GM18907 (cell line): ENCODE measurements at regions not wholly inside any gene's neighbourhood (a gene's known extent, or its start where the extent isn't known, plus 50 kb on each side); places are given as distances from the start of the nearest gene placed in this dataset.
"Not testable (repeated sequence)": the region's sequence is repeated elsewhere in the genome, so short reads cannot be mapped to it uniquely, and the experiment has no call there.

Experiments
- ATAC-seq: cut with Tn5 transposase; IDR thresholded peaks from one replicate; pipeline ENCODE4 v1.9.1; 2021; ENCODE audit warnings: mild to moderate bottlenecking, moderate library complexity; ENCODE audit not compliant: unreplicated experiment

DNA sequence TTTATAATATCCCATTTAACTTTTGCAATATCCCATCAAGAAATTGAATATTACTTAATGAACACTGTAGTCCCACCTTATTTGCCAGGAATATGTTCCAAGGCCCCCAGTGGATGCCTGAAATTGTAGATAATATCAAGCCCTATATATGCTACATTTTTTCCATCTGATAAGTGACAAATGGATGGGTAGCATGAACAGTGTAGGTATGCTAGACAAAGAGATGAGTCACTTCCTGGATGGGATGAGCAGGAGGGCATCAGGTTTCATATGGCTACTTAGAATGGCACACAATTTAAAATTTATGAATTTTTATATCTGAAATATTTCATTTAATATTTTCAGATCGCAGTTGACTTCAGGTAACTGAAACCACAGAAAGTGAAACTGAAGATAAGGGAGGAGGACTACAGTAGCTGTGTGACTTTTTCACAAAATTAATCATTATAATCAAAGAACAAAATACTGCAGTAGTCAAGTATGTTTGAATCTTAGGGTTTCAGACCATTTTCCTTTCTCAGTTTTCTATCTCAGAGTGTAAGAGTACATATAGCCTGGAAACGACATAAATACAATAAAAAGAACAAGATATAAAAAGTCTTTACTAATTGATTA lies 636.4 kb upstream of the ARRDC3 start:
- no peak for ATAC-seq

DNA sequence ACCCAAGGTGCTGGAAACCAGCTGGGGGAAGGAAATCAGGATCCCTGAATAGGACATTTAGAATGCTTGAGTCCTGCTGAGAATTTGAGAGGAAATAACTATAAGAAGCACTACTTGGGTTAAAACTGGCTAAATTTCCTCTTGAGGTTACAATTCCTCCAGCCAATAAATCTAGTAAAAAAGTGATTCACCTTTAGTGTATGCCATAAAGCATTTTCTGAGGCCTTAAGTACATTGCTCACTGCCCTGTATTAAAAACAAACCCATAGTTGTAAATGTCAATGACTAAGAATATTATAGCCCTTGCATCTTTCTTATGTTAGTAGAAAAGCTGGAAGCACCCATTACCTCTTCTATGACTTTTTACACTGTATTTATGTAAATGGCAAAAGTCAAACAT lies 634.7 kb upstream of the ARRDC3 start:
- no peak for ATAC-seq

DNA sequence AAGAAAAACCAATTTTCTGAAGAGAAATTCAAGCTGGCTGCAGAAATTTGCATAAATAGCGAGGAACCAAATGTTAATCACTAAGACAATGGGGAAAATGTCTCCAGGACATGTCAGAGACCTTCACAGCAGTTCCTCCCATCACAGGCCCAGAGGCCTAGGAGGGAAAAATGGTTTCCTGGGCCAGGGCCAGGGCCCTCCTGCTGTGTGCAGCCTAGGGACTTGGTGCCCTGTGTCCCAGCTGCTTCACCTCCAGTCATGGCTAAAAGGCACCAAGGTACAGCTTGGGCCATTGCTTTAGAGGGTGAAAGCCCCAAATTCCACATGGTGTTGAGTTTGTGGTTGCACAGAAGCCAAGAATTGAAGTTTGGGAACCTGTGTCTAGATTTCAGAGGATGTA lies 628.7 kb upstream of the ARRDC3 start:
- not testable (repeated sequence) for ATAC-seq

DNA sequence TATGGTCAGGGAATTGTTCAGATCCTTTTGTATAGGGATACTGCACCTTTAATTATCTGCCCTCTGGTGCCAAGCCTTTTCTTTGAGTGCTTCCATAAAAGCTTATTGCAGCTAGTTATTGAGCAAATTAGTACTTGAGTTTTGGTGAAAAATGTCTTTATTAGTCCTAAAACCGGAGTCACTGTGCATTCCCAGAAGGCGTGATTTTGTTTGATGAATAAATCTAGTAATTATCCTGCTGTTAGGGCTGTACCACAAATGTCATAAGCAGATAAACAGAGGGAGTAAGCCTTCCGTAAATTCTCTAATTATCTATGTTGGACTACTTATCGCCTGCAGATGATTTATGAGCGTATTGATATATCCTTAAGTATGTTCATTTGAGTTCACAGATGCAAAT lies 620.7 kb upstream of the ARRDC3 start:
- ATAC-seq: no peak

DNA sequence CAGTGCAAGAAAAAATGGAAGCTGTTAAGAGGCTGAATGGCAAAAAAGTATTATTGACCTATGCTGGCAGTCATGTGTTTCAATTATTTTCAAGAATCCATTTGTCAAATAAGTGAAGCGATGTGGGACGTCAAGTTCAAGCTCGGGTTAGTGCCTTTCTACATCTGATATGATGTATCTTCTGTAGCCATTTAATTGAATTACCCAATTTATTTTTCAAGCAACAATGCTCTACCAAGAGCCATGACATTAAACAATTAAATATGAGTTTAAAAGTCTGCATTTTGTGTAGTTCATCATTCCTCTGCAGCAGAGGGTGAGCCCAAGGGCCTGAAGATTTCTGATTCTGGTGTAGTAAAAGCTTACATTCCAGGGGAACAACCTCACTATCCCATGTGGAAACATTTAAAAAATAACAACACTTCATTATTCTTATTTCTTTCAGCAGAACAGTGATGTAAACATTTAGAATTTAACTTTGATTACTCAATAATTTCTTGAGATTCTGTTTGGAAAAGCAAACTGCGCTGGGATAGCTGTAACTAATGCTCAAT lies 619.7 kb upstream of the ARRDC3 start:
- ATAC-seq: no peak

DNA sequence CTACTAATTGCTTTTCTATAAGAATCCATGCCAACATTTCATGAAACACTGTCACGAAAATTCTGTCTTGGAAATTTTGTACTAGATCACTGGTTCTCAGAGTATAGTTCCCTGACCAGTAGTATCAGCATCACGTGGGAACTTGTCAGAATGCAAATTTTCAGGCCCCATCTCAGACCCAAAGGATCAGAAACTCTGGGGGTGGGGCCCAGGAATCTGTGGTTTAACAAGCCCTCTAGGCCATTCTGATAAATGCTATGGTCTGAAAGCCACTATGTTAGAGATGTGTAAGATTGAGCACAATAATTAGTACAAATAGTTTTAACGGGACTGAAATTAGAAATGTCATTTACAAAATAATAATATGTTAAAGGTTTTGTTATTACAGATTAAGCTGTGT lies 615.7 kb upstream of the ARRDC3 start:
- ATAC-seq: no peak

DNA sequence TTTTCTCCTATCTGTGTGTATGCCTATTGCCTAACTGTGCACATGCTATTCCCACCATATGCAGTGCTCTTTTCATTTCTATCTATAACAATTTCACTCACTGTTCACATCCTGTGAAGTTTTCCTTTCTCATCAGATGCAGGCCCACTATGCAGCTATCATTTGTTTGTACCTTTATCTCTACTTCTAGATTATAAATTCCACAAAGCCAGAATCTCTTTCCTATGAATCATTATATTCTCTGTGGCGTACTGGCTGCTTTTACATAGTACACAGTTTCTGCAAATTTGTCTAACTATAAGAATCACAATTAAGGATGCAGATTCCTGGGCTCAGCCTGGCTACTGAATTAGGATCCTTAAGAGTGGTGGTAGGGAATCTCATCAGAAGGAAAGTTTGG lies 600.8 kb upstream of the ARRDC3 start:
- no peak for ATAC-seq

DNA sequence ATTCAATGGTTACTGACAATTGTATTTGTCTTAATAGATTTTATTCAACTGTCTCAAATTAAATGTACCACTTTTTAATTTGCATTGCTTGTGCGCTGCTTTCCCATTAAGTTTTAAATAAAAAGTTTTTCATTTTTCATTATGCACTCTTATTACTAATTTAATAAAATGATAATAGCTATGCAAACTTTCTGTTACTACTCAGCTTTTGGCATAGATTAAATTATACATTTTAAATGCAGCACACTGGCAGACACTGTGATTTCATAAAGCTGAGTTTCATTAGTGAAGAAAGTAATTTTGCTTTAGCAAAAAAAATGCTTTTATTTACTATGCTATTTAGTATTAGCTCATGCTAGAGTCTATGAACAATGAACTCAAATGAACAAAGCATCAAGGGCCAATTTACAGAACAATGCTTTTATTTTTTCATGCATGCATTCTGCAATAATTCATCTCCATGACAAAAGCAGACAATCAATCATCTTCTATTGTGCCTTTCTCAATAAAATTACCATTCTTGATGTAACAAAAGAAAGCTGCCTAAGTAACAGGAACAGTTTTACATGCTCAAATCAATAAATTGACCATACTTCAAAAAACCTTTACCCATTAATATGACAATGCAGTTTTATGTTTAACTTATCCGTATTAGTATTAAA lies 595.2 kb upstream of the ARRDC3 start:
- no peak for ATAC-seq

DNA sequence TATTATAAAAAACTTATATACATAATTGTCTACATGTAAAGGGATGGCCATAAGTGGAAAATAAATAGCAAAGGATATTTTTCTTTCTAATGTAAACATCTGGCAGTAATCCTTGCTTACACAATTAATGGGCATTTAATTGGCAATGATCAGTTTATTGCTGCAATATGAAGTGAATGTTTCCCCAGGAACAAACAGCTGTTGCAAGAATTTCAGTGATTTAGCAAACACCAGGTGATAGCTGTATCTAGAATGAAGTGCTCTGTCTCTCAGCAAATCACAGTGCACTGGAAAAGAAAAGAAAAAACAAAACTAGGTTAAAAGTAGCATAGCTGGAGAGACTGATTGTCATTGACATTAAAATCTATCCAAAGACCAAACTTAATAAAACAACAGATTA lies 594.5 kb upstream of the ARRDC3 start:
- ATAC-seq: no peak

DNA sequence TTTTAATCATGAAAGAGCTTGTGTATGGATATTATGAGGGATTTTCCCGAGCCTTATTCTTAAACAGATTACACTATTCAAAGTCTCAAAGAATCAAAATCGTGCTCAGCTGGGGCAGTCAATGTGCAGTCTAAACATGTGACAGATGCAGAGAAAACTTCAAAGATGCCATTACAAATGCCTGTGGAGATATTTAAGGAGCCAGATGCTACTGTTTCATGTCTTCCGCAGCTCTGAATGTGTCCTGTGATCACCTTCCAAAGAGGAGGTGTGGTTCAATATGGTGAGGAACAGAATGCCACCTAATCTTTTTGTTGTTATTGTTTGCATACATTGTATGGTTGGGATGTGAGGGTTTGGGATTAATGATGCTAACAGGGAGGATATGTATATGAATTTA lies 593.3 kb upstream of the ARRDC3 start:
- ATAC-seq: no peak

DNA sequence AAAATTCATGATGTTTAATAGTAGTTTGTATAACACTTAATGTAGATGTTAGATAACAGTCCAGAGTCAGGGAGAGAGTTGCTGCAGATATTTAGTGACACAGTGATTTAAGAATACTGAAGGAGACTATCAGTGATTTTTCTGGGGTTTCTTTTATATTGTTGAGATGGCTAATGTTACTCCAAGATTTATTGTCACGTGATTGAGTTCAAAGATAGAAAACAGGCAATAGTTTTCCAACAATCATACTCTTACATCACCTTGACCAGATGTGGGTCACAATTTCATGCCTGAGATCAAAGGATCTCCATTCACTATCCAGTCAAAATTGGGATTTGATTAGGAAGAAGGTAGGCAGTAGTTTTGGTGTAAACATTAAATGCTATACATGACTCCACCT lies 580.0 kb upstream of the ARRDC3 start:
- ATAC-seq: no peak

DNA sequence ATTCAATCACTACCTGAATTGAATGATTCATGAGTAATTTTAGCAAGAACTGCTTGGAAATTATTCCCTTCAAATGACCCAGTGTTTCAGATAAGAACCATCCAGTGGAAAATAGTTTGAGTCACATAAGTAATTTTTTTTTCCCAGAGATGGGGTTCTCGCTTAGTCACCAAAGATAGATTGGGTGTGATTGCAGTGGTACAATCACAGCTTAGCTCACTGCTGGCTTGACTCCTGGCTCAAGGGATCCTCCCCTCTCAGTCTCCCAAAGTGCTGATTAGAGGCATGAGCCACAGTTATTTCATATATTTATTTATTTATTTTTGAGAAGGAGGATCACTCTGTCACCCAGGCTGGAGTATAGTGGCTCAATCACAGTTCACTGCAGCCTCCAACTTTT lies 574.5 kb upstream of the ARRDC3 start:
- no peak for ATAC-seq

DNA sequence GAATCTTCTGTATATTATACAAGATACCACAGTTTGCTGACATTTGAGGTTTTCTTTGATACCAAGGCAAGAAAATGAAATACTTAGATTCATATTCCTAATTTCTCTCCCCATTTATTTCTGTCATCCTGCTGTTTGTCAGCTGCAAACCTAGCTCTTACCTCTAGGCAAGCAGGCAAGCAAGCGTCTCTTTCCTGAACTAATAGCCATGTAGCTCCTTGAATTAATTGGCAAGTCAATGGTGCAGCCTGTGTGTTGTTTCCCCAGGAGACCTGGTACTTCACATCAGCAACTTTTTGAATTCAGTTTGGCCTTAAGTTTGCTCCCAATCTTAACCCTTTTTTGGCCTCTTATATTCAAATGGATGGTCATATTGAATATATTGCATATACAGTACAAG lies 573.6 kb upstream of the ARRDC3 start:
- ATAC-seq: no peak

DNA sequence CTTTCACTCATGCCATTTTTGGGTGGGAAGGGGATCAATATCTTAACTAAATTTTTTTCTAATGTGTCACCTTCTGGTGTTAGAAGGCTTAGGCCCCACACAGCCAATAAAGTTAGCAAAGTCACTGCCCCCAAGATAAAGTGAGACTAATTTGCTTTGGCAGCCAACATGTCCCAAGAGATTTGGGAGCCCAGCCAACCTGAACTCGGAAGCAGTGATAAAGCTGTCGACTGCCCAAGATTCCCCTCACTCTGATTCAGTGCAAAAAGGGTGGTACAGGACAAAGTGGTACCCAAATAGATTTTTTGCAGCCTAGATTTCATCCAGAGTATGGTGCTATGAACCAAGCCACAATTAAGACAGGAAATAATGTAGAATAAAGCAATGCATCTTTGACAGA lies 572.5 kb upstream of the ARRDC3 start:
- ATAC-seq: no peak

DNA sequence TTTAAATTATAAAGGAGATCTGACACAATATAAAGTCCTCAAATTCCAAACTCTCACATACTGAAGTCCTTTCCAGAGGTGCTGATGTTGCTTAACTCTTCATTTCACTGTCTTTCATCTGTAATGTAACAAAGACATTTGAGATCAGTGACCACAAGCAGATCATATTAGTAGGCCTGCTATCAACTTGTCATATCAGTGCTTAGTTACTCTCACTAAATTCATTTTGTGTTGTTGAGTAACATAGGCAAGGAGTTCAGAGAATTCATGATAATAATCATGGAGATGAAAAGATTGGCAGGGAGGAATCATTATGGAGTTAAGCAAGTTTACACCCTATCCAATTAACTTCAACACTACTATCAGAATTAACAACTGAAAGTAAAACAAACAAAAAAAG lies 571.0 kb upstream of the ARRDC3 start:
- ATAC-seq: no peak

DNA sequence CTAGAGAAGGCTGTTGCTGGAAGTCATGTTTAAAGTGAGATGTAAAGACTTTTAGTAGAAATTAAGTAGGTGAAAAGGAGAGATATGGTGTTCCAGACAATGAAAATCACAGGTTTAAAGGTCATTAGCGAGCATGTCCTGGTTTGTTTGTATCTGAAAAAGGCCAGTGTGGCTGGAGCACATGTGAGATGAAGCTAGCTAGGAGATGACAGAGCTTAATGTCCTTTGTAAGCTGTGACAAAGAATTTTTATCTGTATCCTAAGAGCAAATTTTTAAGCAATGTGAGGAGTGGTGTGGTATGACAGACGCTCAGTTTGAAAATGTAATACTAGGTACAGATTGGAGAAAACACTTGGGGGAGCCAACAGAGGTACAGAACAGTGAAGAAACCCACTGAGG lies 567.2 kb upstream of the ARRDC3 start:
- ATAC-seq: no peak

DNA sequence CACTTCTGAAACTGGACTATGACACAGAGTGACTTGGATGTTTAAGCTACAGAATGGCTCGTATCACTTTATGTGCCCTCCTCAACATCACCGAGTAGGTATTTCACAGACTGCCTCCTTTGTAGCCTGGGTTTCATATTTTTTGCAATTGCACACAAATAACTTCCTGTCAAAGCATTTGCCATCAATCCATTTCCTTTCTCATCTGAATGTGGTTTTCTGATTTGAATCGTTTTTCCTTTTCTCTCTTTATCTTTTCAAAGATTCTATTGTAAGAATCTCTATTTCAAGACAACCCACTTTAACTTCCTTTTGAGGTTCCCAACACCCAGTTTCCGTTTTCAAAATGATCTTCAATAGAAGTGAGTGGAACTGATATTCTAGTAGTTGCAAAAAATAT lies 563.8 kb upstream of the ARRDC3 start:
- ATAC-seq: no peak

DNA sequence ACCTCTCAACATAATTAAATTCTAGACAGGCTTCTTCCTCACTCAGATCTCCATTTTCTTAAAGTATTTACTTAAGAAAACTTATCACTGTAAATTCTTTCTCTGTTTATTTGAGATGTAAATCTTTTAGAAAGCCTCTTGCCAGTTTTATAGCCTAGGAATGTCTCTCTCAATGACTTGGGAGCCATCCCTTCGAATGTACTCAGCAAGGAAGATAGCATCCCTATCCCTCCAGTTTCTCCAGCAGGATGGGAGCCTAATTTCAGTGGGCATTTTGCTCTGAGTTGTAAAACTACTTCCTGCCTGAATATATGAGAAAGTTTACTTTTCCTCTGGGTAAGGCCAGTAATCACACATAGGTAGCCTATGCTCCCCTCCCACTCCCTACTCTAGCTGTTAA lies 558.5 kb upstream of the ARRDC3 start:
- ATAC-seq: no peak

DNA sequence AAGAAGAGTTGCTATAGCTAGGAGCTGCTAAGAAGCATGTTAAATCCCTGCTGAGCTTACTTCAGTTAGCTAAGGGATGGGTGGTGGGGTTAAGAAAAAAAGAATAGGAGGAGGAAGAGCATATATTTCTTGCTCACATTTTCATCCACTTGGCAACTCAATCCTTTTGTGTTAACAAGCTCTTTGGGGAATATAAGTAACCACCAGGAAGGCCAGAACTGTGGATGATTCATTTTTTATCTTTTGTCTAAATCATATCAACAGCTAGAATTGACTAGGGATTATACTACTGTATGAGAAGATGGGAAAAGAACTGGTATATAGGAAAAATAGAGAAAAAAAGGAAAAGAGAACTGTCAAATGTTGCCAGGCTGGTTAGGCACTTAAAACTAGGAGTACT lies 555.3 kb upstream of the ARRDC3 start:
- no peak for ATAC-seq

DNA sequence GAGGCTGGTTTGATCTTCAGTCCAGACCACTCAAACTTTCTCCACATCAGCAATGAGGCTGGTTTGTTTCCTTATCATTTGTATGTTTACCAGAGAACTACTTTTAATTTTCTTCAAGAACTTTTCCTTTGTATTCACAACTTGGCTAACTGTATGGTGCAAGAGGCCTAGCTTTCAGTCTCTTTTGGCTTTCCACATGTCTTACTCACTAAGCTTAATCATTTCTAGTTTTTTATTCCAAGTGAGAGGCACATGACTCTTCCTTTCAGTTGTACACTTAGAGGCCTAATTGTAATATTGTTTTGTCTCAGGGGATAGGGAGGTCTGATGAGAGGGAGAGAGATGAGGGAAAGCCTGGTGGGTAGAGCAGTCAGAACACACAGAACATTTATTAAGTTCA lies 554.0 kb upstream of the ARRDC3 start:
- ATAC-seq: no peak

DNA sequence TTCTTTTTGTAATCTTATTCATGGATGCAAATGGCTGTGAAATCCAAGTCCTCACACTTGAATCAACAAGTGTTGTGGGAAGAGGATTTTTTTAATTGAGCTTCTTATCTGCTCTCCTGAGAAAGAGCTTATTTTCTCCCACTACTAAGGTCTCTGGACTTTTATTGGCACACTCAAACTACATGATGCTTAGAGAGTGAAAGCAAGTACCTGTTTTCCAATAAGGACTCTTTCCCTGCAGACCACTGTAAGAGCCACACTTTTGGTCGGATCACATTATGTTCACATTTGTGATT lies 546.4 kb upstream of the ARRDC3 start:
- ATAC-seq: no peak

DNA sequence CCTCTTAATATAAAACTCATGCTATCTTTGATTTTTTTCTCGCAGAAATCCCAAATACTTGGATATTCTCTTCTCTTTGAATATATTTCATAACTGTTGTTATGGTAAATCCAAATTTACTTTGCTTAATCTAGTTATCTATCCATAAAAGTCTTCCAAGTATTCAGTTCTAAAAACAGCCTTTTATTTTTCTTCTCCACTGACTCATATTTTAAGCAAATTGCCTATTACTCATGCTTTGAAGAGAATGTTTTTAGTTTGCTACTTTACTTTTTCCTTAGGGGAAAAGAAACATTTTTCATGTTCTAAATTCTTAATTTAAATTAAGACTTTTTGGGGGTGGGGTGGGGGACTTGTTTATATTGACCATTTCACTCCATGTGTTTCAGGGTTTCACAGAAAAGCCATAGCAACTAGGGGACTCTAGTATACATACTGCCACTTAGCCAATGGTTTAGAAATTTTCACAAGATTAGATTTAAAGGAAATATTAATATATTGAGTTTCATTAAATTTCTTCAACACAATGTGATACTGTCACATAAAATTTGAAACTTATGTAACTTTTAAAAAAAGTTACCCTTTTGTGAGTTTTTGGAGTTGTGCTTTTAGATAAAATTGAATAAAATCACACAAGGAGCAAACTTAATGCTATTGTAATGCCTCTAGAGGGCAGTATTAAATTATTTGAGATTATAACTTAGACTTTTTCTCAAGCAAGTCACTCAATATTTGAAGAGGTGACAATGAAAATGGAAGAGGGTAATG lies 545.8 kb upstream of the ARRDC3 start:
- ATAC-seq: no peak
